GM23338 (cell line): ENCODE measurements at regions not wholly inside any gene's neighbourhood (a gene's known extent, or its start where the extent isn't known, plus 50 kb on each side); places are given as distances from the start of the nearest gene placed in this dataset.
A peak's percentile ranks its signal among the peaks of the same experiment; 100 is the strongest.

Experiments
- ATAC-seq: fragments of 200-7000 bp; cut with Tn5 transposase; 3 replicates; pipeline ENCODE4 v1.9.1; 2020
- DNase-seq: peaks from one replicate; pipeline ENCODE4 v3.0.0-alpha.2; 2015; ENCODE audit warnings: low spot score
- H2AFZ ChIP-seq: fragments of 200-600 bp; sonication (generic); 2 replicates; pipeline ENCODE4 v1.8.0; 2016; ENCODE audit warnings: antibody characterized with exemption, mild to moderate bottlenecking, moderate library complexity
- H3F3A ChIP-seq: fragments of 200-600 bp; sonication (generic); replicated peaks from 2 replicates; pipeline ENCODE4 v1.8.0; 2017; ENCODE audit warnings: antibody characterized with exemption, mixed run types, low read depth
- H3K27ac ChIP-seq: fragments of 200-600 bp; sonication (generic); 2 replicates; pipeline ENCODE4 v1.6.1; 2016; ENCODE audit warnings: low read depth
- H3K27me3 ChIP-seq: fragments of 200-600 bp; sonication (generic); 2 replicates; pipeline ENCODE4 v1.8.0; 2016; ENCODE audit warnings: mild to moderate bottlenecking, mixed run types, moderate library complexity; ENCODE audit not compliant: insufficient read depth
- H3K36me3 ChIP-seq: fragments of 200-600 bp; sonication (generic); 2 replicates; pipeline ENCODE4 v1.8.0; 2016; ENCODE audit warnings: mild to moderate bottlenecking; ENCODE audit not compliant: insufficient read depth
- H3K4me1 ChIP-seq: fragments of 200-600 bp; sonication (generic); 2 replicates; pipeline ENCODE4 v1.8.0; 2016; ENCODE audit warnings: mild to moderate bottlenecking, moderate library complexity; ENCODE audit not compliant: insufficient read depth
- H3K4me2 ChIP-seq: fragments of 200-600 bp; sonication (generic); 2 replicates; pipeline ENCODE4 v1.7.1; 2017; ENCODE audit warnings: mixed run types
- H3K4me3 ChIP-seq: fragments of 200-600 bp; sonication (generic); 2 replicates; pipeline ENCODE4 v1.6.1; 2016; ENCODE audit warnings: mixed run types
- H3K79me2 ChIP-seq: fragments of 200-600 bp; sonication (generic); replicated peaks from 2 replicates; pipeline ENCODE4 v1.8.0; 2017; ENCODE audit warnings: mild to moderate bottlenecking; ENCODE audit not compliant: insufficient read depth
- H3K9me2 ChIP-seq: fragments of 200-600 bp; sonication (generic); 2 replicates; pipeline ENCODE4 v1.8.0; 2017; ENCODE audit not compliant: insufficient read depth
- H4K20me1 ChIP-seq: fragments of 200-600 bp; sonication (generic); replicated peaks from 2 replicates; pipeline ENCODE4 v1.8.0; 2017; ENCODE audit warnings: mild to moderate bottlenecking; ENCODE audit not compliant: insufficient read depth
- H3K27ac Mint-ChIP-seq: 2 replicates; pipeline ENCODE4 v1.8.0; 2020; ENCODE audit warnings: inconsistent platforms, mild to moderate bottlenecking, moderate library complexity, mixed read lengths
- H3K27me3 Mint-ChIP-seq: 3 replicates; pipeline ENCODE4 v1.8.0; 2022; ENCODE audit warnings: low read depth, mild to moderate bottlenecking, moderate library complexity, mixed read lengths, inconsistent platforms; ENCODE audit not compliant: insufficient read depth, poor library complexity
- H3K36me3 Mint-ChIP-seq: 3 replicates; pipeline ENCODE4 v1.8.0; 2021; ENCODE audit warnings: low read depth, mild to moderate bottlenecking, inconsistent platforms, moderate library complexity, mixed read lengths
- H3K4me1 Mint-ChIP-seq: 3 replicates; pipeline ENCODE4 v1.8.0; 2020; ENCODE audit warnings: mild to moderate bottlenecking, inconsistent platforms, mixed read lengths
- H3K4me3 Mint-ChIP-seq: 3 replicates; pipeline ENCODE4 v1.8.0; 2021; ENCODE audit warnings: moderate library complexity, mild to moderate bottlenecking, inconsistent platforms, mixed read lengths
- H3K9me3 Mint-ChIP-seq: 3 replicates; pipeline ENCODE4 v1.8.0; 2020; ENCODE audit warnings: moderate library complexity, mild to moderate bottlenecking, inconsistent platforms, mixed read lengths
- CREB1 ChIP-seq: fragments of 250-450 bp; sonication (Bioruptor Pico); IDR thresholded peaks from 2 replicates; pipeline ENCODE4 v1.5.0; 2020; ENCODE audit warnings: low read depth, mild to moderate bottlenecking, moderate library complexity
- ETS1 ChIP-seq: IDR thresholded peaks from 2 replicates; pipeline ENCODE4 v1.6.1; 2016; ENCODE audit warnings: antibody characterized with exemption
- EZH2 ChIP-seq: fragments of 200-600 bp; sonication (generic); IDR thresholded peaks from one replicate; pipeline ENCODE4 v1.8.0; 2017; ENCODE audit warnings: antibody characterized with exemption, mild to moderate bottlenecking, low read depth; ENCODE audit not compliant: unreplicated experiment
- JUNB ChIP-seq: IDR thresholded peaks from one replicate; pipeline ENCODE4 v1.6.1; 2016; ENCODE audit warnings: antibody characterized with exemption; ENCODE audit not compliant: unreplicated experiment
- NANOG ChIP-seq: IDR thresholded peaks from 2 replicates; pipeline ENCODE4 v1.6.1; 2016; ENCODE audit warnings: antibody characterized with exemption, borderline replicate concordance
- POLR2AphosphoS5 ChIP-seq: IDR thresholded peaks from 2 replicates; pipeline ENCODE4 v1.6.1; 2016; ENCODE audit warnings: antibody characterized with exemption, low read depth
- STAT1 ChIP-seq: IDR thresholded peaks from one replicate; pipeline ENCODE4 v1.6.1; 2016; ENCODE audit warnings: antibody characterized with exemption; ENCODE audit not compliant: unreplicated experiment
- ZNF114 ChIP-seq: fragments of 250-450 bp; sonication (Bioruptor Pico); IDR thresholded peaks from 2 replicates; pipeline ENCODE4 v1.5.0; 2020; ENCODE audit warnings: mild to moderate bottlenecking, moderate library complexity
- ZNF331 ChIP-seq: fragments of 250-450 bp; sonication (Bioruptor Pico); IDR thresholded peaks from 2 replicates; pipeline ENCODE4 v1.5.0; 2020; ENCODE audit warnings: low read depth, mild to moderate bottlenecking, moderate library complexity
- TF ChIP-seq, protein P1 (sequence below): IDR thresholded peaks from one replicate; pipeline ENCODE4 v1.6.1; 2018; ENCODE audit warnings: antibody characterized with exemption; ENCODE audit not compliant: unreplicated experiment
- TF ChIP-seq, protein P2 (sequence below), 2 experiments: fragments of 200-600 bp in 1 of 2; sonication (generic) in 1 of 2; conservative IDR thresholded peaks; 2 replicates each; pipeline versions ENCODE4 v1.5.1 to v1.6.1; 2016 to 2017; ENCODE audit warnings: antibody characterized with exemption in 2 of 2, low read depth in 2 of 2, mild to moderate bottlenecking in 2 of 2, moderate library complexity in 1 of 2

- H3F3A ChIP-seq = no peaks in the 10 kb centered on the region
- H3K27me3 ChIP-seq = no peaks in the 10 kb centered on the region
- H3K9me2 ChIP-seq = peaks cover 11% of the 10 kb centered on the region
- no peaks in the 10 kb centered on the region for H3K9me3 Mint-ChIP-seq
- H3K79me2 ChIP-seq = no peaks in the 10 kb centered on the region
- no peaks in the 10 kb centered on the region for H3K27me3 Mint-ChIP-seq
- DNase-seq (no peak), ATAC-seq (no peak)
- no peaks in the 10 kb centered on the region for H3K36me3 Mint-ChIP-seq
- H3K4me1 Mint-ChIP-seq = peaks cover 7% of the 10 kb centered on the region
- H3K36me3 ChIP-seq = no peaks in the 10 kb centered on the region
- H3K27ac Mint-ChIP-seq = no peak overlapping the region
- no peak overlapping the region for H3K27ac ChIP-seq
- H3K4me1 ChIP-seq = no peaks in the 10 kb centered on the region
- H2AFZ ChIP-seq = peak overlapping the region; percentile 19; the same call in 1 of the 2 replicates
- H4K20me1 ChIP-seq = no peaks in the 10 kb centered on the region
- no peak overlapping the region for H3K4me3 ChIP-seq
- H3K4me2 ChIP-seq = no peak overlapping the region
- no peak for TF ChIP-seq CREB1 (CRISPR knock-in tag)
- TF ChIP-seq ETS1 = no peak
- no peak for TF ChIP-seq EZH2
- no peak for TF ChIP-seq ZNF114 (CRISPR knock-in tag)
- no peak for TF ChIP-seq POLR2AphosphoS5
- TF ChIP-seq ZNF331 (CRISPR knock-in tag) = no peak
- TF ChIP-seq STAT1 = no peak
- TF ChIP-seq, protein P1, sequence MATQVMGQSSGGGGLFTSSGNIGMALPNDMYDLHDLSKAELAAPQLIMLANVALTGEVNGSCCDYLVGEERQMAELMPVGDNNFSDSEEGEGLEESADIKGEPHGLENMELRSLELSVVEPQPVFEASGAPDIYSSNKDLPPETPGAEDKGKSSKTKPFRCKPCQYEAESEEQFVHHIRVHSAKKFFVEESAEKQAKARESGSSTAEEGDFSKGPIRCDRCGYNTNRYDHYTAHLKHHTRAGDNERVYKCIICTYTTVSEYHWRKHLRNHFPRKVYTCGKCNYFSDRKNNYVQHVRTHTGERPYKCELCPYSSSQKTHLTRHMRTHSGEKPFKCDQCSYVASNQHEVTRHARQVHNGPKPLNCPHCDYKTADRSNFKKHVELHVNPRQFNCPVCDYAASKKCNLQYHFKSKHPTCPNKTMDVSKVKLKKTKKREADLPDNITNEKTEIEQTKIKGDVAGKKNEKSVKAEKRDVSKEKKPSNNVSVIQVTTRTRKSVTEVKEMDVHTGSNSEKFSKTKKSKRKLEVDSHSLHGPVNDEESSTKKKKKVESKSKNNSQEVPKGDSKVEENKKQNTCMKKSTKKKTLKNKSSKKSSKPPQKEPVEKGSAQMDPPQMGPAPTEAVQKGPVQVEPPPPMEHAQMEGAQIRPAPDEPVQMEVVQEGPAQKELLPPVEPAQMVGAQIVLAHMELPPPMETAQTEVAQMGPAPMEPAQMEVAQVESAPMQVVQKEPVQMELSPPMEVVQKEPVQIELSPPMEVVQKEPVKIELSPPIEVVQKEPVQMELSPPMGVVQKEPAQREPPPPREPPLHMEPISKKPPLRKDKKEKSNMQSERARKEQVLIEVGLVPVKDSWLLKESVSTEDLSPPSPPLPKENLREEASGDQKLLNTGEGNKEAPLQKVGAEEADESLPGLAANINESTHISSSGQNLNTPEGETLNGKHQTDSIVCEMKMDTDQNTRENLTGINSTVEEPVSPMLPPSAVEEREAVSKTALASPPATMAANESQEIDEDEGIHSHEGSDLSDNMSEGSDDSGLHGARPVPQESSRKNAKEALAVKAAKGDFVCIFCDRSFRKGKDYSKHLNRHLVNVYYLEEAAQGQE = no peak
- TF ChIP-seq JUNB = no peak
- TF ChIP-seq, protein P2, sequence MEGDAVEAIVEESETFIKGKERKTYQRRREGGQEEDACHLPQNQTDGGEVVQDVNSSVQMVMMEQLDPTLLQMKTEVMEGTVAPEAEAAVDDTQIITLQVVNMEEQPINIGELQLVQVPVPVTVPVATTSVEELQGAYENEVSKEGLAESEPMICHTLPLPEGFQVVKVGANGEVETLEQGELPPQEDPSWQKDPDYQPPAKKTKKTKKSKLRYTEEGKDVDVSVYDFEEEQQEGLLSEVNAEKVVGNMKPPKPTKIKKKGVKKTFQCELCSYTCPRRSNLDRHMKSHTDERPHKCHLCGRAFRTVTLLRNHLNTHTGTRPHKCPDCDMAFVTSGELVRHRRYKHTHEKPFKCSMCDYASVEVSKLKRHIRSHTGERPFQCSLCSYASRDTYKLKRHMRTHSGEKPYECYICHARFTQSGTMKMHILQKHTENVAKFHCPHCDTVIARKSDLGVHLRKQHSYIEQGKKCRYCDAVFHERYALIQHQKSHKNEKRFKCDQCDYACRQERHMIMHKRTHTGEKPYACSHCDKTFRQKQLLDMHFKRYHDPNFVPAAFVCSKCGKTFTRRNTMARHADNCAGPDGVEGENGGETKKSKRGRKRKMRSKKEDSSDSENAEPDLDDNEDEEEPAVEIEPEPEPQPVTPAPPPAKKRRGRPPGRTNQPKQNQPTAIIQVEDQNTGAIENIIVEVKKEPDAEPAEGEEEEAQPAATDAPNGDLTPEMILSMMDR (conservative IDR thresholded peaks at IDR 0.05; ENCODE audit: low read depth in 2 of 2) = no peak
- TF ChIP-seq NANOG = no peak
- H3K4me3 Mint-ChIP-seq = no peak overlapping the region
Measured at GRCh38 chr4:91764085-91764484, 539.7 kb upstream of the GRID2 start.
